ENCODE measurements at regions not wholly inside any gene's neighbourhood (a gene's known extent, or its start where the extent isn't known, plus 50 kb on each side); places are given as distances from the start of the nearest gene placed in this dataset.

GRCh38 chr1:99122039-99122438 is 117.4 kb upstream of the PLPPR5 start:
- TF ChIP-seq, protein P1, sequence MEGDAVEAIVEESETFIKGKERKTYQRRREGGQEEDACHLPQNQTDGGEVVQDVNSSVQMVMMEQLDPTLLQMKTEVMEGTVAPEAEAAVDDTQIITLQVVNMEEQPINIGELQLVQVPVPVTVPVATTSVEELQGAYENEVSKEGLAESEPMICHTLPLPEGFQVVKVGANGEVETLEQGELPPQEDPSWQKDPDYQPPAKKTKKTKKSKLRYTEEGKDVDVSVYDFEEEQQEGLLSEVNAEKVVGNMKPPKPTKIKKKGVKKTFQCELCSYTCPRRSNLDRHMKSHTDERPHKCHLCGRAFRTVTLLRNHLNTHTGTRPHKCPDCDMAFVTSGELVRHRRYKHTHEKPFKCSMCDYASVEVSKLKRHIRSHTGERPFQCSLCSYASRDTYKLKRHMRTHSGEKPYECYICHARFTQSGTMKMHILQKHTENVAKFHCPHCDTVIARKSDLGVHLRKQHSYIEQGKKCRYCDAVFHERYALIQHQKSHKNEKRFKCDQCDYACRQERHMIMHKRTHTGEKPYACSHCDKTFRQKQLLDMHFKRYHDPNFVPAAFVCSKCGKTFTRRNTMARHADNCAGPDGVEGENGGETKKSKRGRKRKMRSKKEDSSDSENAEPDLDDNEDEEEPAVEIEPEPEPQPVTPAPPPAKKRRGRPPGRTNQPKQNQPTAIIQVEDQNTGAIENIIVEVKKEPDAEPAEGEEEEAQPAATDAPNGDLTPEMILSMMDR (IDR thresholded peaks at IDR 0.05; ENCODE audit: low read depth, low read length, poor library complexity, severe bottlenecking): no peak
- TF ChIP-seq EZH2phosphoT487 (IDR thresholded peaks at IDR 0.05; ENCODE audit: borderline replicate concordance, low read length): no peak
